ENCODE measurements at regions not wholly inside any gene's neighbourhood (a gene's known extent, or its start where the extent isn't known, plus 50 kb on each side); places are given as distances from the start of the nearest gene placed in this dataset.

DNA sequence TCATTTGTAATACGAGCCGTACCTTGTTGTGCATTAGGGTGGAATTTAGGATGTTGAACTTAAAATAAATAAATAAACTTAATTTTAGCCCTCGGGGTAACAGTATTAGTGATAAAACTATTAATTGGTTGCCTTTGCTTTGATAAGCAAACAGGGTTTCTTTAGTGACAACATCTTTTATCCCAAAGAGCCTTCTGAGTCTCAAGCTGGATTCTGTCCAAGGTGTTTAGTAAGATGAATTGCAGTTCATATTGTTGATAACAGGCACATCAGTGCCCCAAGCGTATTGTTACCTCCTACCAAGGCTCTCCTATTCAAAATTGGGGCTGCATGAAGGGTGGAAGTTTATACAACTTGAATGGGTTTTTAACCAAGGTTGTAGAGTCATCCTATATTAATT is 144.4 kb upstream of the CELF2 start:
- no peak for DNase-seq

DNA sequence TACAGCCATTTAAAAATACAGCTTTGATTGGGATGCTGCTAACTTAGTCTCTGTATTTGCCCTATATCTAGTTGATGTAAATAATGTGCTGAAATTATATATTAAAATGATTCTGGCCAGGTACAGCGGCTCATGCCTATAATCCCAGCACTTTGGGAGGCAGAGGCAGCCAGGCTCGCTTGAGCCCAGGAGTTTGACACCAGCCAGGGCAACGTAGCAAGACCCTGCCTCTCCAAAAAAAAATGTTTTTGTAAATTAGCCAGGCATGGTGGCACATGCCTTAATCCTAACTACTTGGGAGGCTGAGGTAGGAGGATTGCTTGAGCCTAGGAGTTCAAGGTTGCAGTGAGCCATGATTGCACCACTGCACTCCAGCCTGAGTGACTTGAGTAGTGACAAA is 143.8 kb upstream of the CELF2 start:
- DNase-seq = no peak

DNA sequence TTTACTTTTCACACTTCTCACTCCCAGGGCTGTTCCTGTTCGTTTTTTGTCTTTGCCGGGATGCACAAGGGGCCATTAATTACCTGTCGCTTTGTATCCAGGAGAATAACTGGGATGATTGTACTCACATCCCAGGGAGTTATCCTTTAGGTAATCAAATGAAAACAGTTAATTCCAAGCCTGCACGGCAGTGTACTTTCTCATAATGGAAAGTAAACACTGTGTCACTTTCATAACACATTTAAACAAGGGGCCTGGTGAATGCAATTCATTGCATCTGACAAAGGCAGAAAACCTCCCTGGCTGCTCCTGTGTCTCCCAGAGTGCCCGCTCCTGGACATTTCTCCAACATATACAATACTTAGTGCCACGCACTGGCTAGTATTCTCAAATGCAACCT is 138.7 kb upstream of the CELF2 start:
- DNase-seq = no peak

DNA sequence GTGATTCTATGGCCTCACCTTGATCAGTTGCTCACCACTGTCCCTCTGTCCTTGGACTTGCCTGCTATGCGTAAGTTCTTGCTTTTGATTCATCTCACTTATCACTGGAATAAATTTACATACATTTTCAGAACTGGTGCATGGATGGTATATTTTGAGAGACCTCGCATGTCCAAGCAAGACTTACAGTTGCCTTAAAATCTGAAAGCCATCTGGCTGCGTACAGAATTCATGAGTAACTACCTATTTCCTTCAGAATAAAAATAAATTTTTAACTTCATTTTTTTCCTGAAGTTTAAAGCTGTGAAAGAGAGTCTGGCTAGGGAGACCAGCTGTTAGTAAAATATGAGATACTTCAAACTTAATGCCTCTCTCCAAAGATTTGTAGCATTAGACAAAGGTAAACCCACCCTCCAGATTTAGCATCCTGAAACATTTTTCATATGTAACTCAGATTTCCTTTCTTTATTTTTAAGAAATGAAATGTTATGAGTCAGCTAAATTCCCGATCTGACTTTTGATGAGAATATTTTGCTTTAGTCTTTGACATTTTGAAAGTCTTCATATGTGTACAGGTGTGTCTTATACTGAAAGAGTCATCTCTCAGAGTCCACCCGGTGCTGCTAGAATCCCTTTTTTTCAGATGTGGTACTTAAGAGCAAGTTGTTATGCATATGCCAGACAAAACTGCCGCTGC is 136.4 kb upstream of the CELF2 start:
- no peak for DNase-seq

DNA sequence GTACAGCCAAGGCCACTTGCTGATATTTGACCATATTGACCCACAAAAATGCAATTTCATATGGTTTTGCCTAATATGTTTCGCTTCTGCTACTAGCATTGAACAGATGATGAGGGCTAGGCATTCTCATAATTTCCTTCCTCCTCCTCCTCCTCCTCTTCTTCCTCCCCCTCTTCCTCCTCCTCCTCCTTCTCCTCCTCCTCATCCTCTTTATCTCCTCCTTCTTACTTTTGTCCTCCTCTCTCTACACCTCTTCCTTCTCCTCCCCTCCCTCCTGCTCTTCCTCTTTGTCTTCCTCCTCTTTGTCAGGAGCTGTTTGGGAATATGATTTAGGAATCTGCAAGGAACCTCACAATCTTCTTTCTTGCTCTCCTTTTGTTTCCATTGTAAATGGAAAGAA is 133.9 kb upstream of the CELF2 start:
- DNase-seq = no peak

DNA sequence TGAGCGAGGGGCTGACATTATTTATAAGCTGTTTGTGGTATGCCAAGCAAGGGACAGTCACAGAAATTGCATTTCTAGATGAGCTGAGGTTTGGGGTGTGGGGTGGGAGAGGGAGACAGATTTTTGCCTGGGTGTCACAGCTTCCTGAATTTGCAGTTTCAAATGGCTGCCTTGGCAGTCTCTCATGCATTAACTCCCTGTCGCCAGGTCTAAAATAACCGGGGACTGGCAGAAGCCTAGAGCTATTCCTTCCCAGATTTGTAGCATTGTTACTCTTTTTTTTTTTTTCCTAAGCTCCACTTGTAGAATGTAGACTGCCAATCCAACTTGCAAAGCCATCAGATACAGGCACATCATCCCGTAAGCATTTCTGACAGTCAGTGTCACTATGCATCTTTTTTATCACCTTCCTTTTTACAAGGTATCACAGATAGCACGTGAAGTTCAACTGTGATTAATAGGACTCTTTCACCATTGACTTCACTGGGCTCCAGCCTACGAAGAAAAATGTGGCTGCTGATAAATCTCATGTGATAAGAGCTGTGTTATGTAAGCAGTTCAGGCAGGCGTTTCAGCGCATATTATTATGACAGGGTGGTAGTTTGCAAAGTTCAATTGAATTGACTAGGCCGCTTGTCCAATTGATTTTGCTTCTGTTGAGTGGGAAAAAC is 130.7 kb upstream of the CELF2 start:
- no peak for DNase-seq

DNA sequence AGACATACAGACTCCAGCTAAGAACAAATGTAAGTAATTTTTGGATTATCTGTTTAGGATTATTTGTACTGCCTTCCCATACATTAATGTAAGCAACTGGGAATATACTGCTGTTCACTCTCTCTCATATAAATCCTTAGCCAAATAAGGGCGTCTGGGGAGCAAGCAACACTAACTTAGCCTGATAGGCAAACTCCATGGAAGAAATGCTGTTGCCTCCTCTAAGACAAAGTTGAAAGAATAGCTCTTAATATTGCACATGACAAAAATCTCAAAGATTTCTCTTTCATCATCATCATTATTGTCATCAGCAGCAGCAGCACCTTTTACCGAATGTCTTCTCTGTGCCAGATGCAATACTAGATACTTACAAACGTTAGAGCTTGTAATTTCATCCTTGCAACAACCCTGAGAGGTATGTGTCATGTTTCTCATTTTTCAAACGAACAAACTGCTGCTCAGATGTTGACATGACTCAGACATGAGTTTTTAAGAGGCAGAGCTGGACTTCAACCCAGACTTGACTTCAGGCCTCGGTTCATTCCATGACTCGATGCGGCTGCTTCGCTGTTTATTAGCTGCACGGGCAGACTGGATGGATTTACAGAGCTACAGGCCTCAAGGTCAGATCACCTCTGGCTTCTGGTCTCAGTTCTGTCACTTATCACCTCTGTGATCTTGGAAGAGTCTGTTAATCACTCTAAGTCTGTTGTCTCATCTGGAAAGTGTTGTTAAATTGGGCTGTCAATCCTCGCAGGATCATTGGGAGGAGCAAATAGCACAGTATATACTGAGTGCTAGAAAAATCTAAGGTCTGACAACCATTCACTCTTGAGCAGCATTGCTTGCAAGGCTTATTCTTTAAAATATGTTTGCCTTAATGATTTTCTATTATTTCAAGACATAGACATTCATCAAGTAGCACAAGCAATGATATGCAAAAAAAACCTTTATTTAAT is 126.3 kb upstream of the CELF2 start:
- no peak for DNase-seq

DNA sequence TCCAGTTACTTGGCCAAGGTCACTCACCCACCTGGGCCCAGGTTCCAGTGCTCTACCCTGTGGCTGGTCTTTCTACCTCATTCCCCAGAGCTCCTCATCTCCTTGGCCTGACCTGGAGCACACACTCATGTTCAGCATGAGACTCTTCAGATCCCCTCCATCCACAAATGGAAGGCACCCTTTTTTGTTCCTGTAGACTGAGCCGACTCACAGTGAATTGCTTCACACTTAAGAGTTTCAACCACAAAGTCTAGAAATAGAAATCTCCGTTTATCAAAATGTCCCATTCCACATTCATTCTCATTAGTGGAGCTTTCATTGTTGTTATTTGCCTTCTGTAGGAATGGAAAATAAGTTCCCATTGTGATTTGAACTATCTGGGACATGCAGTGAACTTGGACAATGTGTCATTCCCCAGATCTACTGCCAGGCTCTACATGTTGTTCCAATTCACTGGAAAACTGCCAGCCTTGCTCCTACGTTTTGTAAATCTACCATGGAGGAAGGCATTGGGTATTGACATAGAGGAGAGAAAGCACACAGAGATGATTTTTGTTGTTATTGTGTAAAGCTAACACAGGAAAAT is 125.3 kb upstream of the CELF2 start:
- no peak for DNase-seq

DNA sequence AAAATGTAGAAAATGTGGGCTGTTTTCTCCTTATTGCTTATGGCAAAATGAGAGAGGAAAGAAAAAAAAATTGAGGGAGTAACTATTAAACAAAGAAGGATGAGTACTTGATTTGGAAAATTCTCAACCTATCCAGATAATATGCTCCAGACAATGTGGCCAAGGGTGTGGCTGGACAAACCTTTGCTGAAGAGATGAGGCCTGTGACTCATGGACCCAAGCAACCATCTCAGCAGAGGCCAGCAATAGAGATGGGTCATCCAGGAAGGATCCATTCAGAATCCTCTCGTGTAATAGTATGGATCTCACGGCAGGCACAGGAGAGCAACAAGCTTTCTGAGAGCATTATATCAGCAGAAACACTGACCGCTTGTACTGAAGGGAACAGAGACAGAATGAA is 120.3 kb upstream of the CELF2 start:
- DNase-seq = no peak

DNA sequence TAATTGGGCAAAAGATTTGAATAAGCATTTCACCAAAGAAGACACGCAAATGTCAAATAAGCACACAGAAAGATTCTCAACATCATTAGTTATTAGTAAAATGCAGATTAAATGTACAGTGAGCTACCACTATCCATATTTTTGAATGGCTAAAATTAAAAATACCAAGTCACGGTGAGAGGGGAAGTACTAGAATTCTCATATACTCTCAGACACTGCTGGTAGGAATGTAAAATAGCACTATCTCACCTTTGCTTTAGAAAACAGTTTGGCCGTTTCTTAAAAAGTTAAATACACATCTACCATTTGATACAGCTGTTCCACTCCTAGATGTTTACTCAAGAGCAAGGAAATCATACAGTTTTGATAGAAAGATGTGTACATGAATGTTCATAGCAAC is 115.8 kb upstream of the CELF2 start:
- no peak for DNase-seq

DNA sequence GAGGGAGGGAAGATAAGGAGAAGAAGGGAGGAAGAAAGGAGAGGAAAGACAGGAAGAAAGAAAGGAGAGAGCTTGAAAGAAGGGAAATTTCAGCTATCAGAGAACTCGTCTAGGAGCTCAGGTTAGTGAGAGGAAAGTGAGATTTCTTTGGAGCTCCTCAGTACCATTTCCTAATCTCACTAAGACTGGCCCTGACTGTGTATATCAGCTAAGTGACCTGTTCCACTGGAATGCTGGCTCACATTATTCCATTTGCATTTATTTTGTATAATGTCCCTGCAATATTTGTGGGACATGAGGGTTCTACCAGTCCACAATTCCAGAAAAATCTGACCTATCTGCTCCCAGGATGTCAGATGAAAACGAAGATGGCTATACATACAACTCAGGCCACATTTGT is 114.7 kb upstream of the CELF2 start:
- no peak for DNase-seq

DNA sequence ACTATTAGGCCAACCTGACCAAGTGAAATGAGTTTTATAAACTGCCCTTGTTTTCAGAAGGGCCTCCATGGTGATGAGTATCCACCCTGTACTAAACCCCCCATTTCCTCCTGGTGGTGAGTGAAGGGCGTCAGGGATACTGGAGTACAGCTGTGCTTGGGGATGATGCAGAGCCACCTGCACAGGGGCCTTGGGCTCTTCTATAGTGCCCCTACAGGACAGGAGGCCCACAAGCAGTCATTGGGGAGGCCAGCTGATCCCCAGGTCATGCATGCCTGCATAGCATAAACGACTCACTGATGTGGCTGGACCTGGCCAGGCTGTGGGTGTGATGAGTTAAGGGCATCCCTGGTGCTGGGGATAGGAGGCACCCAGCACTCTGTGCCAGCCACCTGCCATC is 114.1 kb upstream of the CELF2 start:
- DNase-seq = no peak

DNA sequence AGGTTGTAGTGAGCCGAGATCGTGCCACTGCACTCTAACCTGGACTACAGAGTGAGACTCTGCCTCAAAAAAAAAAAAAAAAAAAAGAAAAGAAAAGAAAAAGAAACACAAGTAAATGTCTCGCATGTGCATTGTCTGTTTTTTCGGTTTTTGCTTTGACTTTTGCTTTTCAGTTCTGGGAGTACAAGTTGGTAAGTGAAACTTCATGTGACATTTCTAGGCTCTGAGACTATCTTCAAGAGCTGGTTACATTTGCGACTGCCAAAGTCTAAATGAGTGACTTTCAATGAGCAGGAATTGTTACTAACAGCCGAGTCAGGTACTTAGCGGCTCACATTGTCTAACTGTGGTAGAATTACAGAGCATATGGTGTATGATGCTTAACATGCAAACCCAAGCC is 107.0 kb upstream of the CELF2 start:
- DNase-seq = no peak

DNA sequence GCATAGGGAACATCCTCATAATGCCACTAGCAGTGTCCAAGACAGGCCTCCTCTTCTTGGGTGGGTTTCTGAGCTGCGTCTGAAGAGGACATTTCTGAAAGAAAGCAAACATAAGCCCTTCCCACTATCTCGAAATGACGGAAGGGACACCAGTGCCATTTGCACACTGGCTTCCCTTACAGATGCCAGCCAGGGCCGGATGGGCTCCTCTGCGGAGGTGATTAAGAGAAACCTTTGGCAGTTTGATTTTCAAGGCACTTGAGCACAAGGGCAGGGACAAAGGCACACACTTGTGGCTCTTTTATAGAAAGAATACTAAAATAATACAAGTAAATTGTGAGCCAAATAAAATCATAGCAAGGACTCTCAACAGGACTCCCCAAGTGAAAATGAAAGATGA is 106.6 kb upstream of the CELF2 start:
- DNase-seq = no peak

DNA sequence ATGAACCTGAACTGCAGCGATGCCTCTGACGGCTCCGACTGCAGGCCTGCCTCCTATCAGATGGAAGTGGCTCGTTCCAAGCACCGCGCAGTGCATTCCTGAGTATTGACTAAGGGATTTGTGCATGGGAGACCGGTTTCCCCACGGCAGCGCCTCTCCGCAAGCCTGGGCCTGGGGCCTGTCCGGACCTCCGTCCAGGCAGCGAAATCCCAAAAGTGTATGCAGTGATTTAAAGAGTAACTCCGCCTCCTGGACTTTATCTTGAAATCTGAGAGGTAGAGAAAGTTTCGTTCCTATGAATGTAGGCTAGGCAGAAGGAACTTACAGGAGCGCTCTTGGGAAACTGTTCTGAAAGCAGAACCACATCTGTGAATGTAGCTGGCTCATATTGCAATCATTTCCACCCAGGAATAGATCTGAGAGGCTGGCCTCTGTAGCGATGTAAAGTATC is 106.2 kb upstream of the CELF2 start:
- DNase-seq = no peak

DNA sequence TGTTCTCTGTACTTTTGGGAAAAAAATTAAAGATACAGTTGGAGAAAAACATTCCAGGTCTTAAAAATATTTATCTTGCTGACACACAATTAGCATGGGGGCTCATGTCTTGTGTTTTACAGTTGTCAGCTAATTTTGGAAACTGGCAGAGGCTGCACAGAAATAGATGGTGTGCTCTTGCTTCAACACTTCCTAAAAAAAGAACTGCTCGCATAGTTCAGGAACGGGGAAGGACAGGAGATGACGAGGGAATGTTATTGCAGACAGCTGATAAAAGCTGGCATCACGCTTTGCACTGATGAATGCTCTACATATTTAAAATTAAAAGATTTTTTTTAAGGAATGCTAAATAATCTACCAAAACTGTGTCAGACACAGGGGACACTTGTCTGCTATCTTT is 103.5 kb upstream of the CELF2 start:
- DNase-seq = no peak

DNA sequence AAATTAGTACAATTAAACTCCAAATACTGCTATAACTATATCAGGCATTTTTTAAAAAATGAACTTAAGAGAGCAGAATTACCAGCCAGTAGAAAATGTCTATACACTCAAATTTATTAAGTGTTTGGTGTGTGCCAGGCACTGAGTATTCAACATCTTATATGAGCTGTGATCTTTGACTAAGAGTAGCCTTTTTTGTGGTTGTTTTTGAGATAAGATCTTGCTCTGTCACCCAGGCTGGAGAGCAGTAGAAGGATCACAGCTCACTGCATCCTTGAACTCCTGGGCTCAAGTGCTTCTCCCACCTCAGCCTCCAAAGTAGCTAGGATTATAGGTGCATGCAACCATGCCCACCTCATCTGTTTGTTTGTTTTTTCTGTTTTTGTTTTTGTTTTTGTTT is 102.5 kb upstream of the CELF2 start:
- DNase-seq = no peak

DNA sequence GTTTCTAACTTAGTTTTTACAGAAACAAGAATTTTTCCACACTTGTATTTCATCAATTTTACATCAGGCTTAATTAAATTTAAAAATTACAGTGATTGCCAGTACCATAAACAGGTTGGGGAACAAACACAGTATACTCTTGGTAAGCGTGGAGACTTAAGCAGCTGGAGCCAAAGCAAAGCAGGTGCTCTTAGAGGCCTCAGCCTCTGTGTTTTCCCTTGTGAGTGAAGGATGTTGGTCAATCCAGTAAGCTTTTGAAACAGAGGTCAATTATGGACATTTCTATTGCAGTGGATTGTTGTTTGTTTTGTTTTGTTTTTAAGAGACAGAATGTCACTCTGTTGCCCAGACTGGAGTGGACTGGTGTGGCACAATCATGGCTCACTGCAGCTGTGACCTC is 100.6 kb upstream of the CELF2 start:
- DNase-seq = no peak

DNA sequence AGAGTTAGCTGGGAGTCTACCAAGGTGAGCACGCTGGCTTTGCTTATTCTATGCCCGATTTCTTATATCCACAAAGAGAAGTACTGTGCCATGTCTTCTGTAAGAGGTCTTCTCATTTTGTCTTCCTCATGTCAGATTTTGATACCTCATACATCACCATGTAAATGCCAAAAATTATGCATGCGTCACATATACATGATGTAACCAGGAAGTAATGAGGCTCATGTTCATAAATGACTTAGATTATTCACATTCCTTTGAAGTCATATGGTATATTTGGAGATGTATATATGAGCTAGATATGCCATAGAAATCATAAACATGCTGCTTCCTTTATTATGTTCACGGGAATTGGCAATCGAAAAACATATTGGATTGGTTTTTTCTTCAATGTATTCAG is 97.7 kb upstream of the CELF2 start:
- DNase-seq = no peak

DNA sequence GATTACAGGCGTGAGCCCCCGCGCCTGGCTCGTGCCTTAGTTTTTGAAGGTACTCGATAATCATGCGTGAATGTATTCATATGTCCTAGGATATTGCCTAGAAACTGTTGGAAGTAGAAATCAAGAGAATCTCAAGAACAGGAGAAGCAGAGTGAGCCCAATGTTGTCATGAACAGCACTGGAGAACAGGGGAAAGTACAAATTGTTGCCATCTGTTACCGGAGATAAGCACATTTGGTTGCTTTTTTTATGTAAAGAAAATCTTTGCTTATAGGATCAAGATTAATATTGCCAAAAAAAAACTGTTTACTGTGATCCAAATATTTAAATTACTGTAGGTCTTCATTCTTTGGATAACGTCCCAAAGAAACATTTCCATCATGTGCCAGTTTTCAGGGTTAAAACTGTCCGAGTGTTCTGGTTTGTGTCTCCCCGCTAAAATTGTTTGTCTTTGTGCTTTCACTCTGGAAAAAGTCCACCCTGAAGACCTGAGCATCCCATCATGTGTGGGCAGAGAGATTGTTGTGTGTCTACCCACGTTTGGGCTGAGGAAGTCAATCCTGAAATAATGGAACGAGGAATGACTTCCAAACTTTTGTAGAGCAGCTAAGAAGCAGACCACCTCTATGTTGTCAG is 95.7 kb upstream of the CELF2 start:
- no peak for DNase-seq

DNA sequence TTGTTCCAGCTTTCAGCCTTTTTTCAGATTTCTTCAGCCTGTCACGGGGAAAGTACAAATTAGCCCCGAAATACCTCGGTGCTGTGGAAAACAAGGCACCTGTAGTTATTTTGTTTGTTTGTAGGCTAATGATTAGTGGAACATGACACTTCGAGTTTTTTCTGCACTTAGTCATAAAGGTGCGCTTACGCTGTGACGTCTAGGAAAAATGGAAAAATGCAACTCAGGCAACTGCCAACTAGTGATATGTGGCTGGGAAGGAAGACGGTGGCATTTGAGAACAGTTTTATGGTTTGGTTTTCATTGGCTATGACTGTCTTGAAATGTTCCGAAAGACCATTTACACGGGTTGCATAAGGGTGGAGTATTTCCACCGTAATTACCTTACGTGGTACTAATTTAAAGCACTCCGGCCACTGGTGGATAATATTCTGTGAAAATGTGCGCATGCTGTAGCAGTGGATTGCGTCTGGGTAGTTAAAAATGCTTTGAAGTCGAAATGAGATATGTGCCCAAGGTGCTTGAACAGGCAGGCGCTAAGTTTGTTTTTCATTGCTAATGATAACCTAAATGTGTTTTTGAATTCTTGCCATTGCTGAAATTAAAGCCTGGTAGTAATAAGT is 94.5 kb upstream of the CELF2 start:
- DNase-seq = no peak

DNA sequence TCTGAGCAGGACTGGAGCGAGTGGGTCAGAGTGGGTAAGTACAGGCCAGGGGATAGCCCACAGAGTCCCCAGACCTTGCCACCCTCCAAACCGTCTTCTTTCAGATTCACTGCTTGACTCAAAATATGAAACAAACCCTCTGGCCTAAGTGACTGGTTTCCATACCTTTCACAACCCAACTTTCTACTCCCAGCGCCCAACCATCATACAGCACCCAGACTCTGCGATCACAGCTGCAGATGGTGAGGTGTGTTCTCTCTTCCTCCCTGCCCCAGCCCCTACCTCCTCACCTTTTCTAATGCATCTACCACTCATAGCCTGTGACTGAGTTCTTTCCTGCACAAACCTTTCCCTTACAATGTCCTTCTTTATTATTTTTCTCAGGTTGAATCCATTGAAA is 92.0 kb upstream of the CELF2 start:
- no peak for DNase-seq

DNA sequence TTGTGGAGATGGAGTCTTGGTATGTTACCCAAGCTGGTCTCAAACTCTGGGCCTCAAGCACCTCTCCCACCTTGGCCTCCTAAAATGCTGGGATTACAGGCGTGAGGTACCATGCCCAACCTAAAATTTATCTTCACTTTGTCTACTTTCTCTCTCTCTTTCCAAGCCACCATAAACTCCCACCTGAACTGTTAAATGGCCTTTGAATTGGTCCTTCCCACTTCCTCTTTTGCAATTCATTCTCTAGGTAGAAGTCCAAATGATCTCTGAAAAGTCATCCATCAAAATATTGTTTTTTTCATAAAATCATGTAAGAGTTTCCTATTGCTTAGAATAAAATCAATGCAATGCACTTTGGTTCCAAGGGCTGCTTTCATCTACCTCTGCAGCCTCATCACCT is 90.1 kb upstream of the CELF2 start:
- DNase-seq = no peak
